ENCODE measurements at regions not wholly inside any gene's neighbourhood (a gene's known extent, or its start where the extent isn't known, plus 50 kb on each side); places are given as distances from the start of the nearest gene placed in this dataset.

DNA sequence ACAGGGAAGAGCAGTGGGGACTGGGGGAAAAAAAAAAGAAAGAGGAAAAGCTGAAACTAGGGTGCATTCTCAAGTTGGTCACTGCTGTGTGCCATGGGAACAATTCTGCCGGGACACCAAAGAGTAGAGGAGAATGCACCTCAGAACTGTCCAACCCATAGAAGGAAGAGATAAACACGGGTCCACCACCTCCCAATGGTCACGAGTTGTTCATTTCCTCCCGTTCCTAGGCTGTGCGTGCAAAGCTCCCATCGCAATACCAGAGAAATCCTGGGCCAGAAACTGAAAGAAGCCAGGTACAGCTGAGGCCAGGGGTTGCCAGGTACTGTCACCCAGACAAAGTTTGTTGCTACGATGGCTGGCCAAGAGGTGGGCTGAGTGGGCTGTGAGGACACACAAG lies 236.9 kb upstream of the ANKRD55 start:
- no peak overlapping the region for H3K9ac ChIP-seq (ENCODE audit: insufficient read depth, low read length)
- H3K79me2 ChIP-seq (ENCODE audit: control insufficient read depth, insufficient read depth, low read length), result no peaks in the 10 kb centered on the region
- no peak for TF ChIP-seq CTCF (conservative IDR thresholded peaks at IDR 0.05 in 1 of 2, IDR thresholded peaks at IDR 0.05 in 1 of 2; ENCODE audit: low read depth in 1 of 2, low read length in 2 of 2)
- TF ChIP-seq EZH2 (IDR thresholded peaks at IDR 0.05; ENCODE audit: low read length, missing control alignments), result no peak
- peaks cover 5% of the 10 kb centered on the region for H3K27me3 ChIP-seq (ENCODE audit: control insufficient read depth, insufficient read depth, low read length)
- H3K4me2 ChIP-seq (ENCODE audit: extremely low read depth, insufficient read depth, low read length), result no peak overlapping the region
- H3K9me3 ChIP-seq (ENCODE audit: control insufficient read depth, insufficient read depth, low read depth, low read length), result no peaks in the 10 kb centered on the region
- no peak overlapping the region for H3K27ac ChIP-seq (ENCODE audit: insufficient read depth, low read length)
- no peak for DNase-seq (ENCODE audit: low read depth in 2 of 2)
- H2AFZ ChIP-seq (ENCODE audit: low read length), result no peak overlapping the region
- no peaks in the 10 kb centered on the region for H3K36me3 ChIP-seq (ENCODE audit: control insufficient read depth, insufficient read depth, low read length)
- no peak overlapping the region for H3K4me3 ChIP-seq (replicated peaks in 1 of 4; ENCODE audit: control extremely low read depth in 1 of 4, insufficient read depth in 1 of 4, low read depth in 3 of 4, low read length in 4 of 4)
- peaks cover under 1% of the 10 kb centered on the region for H3K4me1 ChIP-seq (ENCODE audit: control insufficient read depth, extremely low read depth, insufficient read depth, low read length)
- H4K20me1 ChIP-seq (ENCODE audit: control insufficient read depth, extremely low read depth, insufficient read depth, low read length), result no peaks in the 10 kb centered on the region

DNA sequence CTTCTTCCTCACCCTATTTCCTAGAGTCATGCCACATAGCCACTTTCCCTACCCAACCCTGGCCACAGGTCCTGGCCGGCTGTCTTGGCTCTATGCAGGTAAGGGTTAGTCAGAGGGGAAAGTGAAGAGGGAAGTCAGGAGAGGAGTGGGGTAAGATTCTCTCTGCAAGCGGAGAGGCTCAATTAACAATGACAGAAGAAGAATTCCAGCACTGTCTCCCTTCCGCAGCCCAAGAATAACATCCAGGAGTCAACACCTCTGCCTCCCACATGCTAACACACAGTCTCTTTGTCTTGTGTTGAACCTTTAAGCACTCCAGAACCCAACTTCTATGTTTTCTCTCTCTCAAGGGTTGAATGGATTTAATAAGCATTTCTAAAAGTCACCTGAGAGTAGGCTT lies 235.1 kb upstream of the ANKRD55 start:
- Histone ChIP-seq H2AFZ (ENCODE audit: low read length) (no peak overlapping the region), H3K4me2 (ENCODE audit: extremely low read depth, insufficient read depth, low read length) (no peak overlapping the region), H3K9me3 (ENCODE audit: control insufficient read depth, insufficient read depth, low read depth, low read length) (no peaks in the 10 kb centered on the region), H3K27ac (ENCODE audit: insufficient read depth, low read length) (no peak overlapping the region), H3K36me3 (ENCODE audit: control insufficient read depth, insufficient read depth, low read length) (no peaks in the 10 kb centered on the region), H4K20me1 (ENCODE audit: control insufficient read depth, extremely low read depth, insufficient read depth, low read length) (no peaks in the 10 kb centered on the region), H3K79me2 (ENCODE audit: control insufficient read depth, insufficient read depth, low read length) (no peaks in the 10 kb centered on the region), H3K9ac (ENCODE audit: insufficient read depth, low read length) (no peak overlapping the region), H3K27me3 (ENCODE audit: control insufficient read depth, insufficient read depth, low read length) (peaks cover 5% of the 10 kb centered on the region), H3K4me1 (ENCODE audit: control insufficient read depth, extremely low read depth, insufficient read depth, low read length) (peaks cover 2% of the 10 kb centered on the region), H3K4me3 (replicated peaks in 1 of 4; ENCODE audit: control extremely low read depth in 1 of 4, insufficient read depth in 1 of 4, low read depth in 3 of 4, low read length in 4 of 4) (no peak overlapping the region)
- no peak for DNase-seq (ENCODE audit: low read depth in 2 of 2)
- TF ChIP-seq EZH2 (IDR thresholded peaks at IDR 0.05; ENCODE audit: low read length, missing control alignments) (no peak), CTCF (conservative IDR thresholded peaks at IDR 0.05 in 1 of 2, IDR thresholded peaks at IDR 0.05 in 1 of 2; ENCODE audit: low read depth in 1 of 2, low read length in 2 of 2) (no peak)

DNA sequence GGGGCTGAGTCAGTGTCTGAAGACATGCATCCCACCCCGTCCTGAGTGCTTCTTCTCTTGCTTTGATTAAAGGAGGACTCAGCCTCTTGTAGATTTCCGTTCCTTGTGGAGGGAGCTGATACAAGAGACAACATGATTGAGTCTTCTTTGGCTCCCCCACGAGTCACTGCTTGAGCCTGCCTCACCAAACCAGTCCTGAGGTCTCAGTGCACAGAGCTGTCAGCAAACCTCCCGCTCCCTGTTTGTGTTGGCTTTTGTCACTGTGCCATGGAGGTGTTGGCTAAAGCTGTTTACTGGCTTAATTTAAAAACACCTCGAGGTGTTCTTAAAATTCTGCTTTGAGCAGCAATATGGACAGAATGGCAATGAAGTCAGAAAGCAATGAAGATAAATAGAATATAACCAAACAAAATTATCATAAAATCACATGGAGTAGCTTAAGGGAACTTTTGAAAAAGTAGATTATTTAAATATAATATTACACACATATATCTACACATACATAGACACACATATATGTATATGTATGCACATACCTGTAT lies 234.1 kb upstream of the ANKRD55 start:
- Histone ChIP-seq H3K9me3 (ENCODE audit: control insufficient read depth, insufficient read depth, low read depth, low read length) (no peaks in the 10 kb centered on the region), H3K4me1 (ENCODE audit: control insufficient read depth, extremely low read depth, insufficient read depth, low read length) (peaks cover 2% of the 10 kb centered on the region), H2AFZ (ENCODE audit: low read length) (no peak overlapping the region), H3K4me3 (replicated peaks in 1 of 4; ENCODE audit: control extremely low read depth in 1 of 4, insufficient read depth in 1 of 4, low read depth in 3 of 4, low read length in 4 of 4) (no peak overlapping the region), H3K27me3 (ENCODE audit: control insufficient read depth, insufficient read depth, low read length) (peaks cover 5% of the 10 kb centered on the region), H3K4me2 (ENCODE audit: extremely low read depth, insufficient read depth, low read length) (no peak overlapping the region), H3K27ac (ENCODE audit: insufficient read depth, low read length) (no peak overlapping the region), H4K20me1 (ENCODE audit: control insufficient read depth, extremely low read depth, insufficient read depth, low read length) (no peaks in the 10 kb centered on the region), H3K79me2 (ENCODE audit: control insufficient read depth, insufficient read depth, low read length) (no peaks in the 10 kb centered on the region), H3K9ac (ENCODE audit: insufficient read depth, low read length) (no peak overlapping the region), H3K36me3 (ENCODE audit: control insufficient read depth, insufficient read depth, low read length) (no peaks in the 10 kb centered on the region)
- TF ChIP-seq EZH2 (IDR thresholded peaks at IDR 0.05; ENCODE audit: low read length, missing control alignments) (no peak), CTCF (conservative IDR thresholded peaks at IDR 0.05 in 1 of 2, IDR thresholded peaks at IDR 0.05 in 1 of 2; ENCODE audit: low read depth in 1 of 2, low read length in 2 of 2) (no peak)
- no peak for DNase-seq (ENCODE audit: low read depth in 2 of 2)

All from fibroblast of lung (primary cell).